ENCODE measurements at regions not wholly inside any gene's neighbourhood (a gene's known extent, or its start where the extent isn't known, plus 50 kb on each side); places are given as distances from the start of the nearest gene placed in this dataset.

GRCh38 chr17:79285973-79286372, 211.3 kb downstream of the ENGASE start:
- no peak for DNase-seq (ENCODE audit: low read depth)
- no peak overlapping the region for H3K4me3 ChIP-seq (ENCODE audit: low read depth, low read length)

GRCh38 chr17:79282294-79282693, 207.7 kb downstream of the ENGASE start:
- no peak for DNase-seq (ENCODE audit: low read depth)
- no peak overlapping the region for H3K4me3 ChIP-seq (ENCODE audit: low read depth, low read length)

GRCh38 chr17:79281803-79282202, 207.2 kb downstream of the ENGASE start:
- DNase-seq (ENCODE audit: low read depth): no peak
- H3K4me3 ChIP-seq (ENCODE audit: low read depth, low read length): no peak overlapping the region

DNA sequence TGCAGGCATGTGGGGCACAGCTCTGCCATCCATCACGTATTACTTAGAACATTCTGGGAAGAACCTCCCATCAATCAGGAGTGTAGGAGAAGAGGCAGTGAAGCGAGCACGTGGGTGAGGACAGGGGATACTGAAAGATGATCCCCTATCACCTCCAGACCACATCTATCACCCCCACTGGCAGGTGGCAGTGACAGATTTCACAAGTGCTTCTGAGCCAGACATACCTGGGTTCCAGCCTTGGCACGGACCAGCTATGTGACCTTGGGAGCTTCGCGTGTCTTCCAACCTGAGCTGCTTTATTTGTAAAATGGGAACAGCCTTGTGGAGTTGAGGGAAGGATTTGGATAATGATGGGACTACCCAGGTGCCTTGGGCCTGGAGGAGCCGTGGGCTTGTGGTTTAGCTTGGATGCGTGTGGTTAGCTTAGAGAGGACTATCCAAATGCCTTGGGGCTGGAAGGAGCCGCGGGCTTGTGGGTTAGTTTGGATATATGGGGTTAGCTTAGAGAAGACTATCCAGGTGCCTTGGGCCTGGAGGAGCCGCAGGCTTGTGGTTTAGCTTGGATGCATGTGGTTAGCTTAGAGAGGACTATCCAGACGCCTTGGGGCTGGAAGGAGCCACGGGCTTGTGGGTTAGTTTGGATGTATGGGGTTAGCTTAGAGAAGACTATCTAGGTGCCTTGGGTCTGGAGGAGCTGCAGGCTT, 206.4 kb downstream of the ENGASE start:
- DNase-seq (ENCODE audit: low read depth): no peak

GRCh38 chr17:79280010-79280409, 205.4 kb downstream of the ENGASE start:
- no peak overlapping the region for H3K4me3 ChIP-seq (ENCODE audit: low read depth, low read length)
- DNase-seq (ENCODE audit: low read depth): no peak

More for the DNA sequence above, 206.4 kb downstream of the ENGASE start:
- no peak overlapping the region for H3K4me3 ChIP-seq (ENCODE audit: low read depth, low read length)

- DNase-seq (ENCODE audit: low read depth): no peak
- H3K4me3 ChIP-seq (ENCODE audit: low read depth, low read length): no peak overlapping the region
Measured at GRCh38 chr17:79279320-79279719, 204.7 kb downstream of the ENGASE start.

GRCh38 chr17:79276821-79277220, 202.2 kb downstream of the ENGASE start:
- no peak overlapping the region for H3K4me3 ChIP-seq (ENCODE audit: low read depth, low read length)
- DNase-seq (ENCODE audit: low read depth): no peak

DNA sequence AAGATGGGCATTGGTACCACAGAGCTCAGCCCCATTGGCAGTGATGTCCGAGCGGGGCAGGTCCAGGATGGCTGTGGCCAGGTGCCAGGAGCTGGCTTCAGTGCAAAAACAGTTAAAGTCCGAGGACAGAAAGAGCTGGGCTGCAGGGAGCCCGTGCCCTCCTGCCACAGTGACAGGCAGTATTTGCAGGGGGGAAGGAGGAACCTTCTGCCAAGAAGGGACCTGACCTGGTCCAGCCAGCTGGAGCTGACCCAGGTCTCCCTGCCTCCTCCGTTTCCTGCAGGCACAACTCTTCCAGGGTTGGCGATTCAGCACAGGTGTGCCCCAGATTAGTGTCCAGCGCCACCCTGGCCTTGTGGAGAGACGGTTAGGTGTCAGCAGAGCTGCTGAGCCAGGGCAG, 199.0 kb downstream of the ENGASE start:
- H3K4me3 ChIP-seq (ENCODE audit: low read depth, low read length): no peak overlapping the region
- DNase-seq (ENCODE audit: low read depth): no peak

DNA sequence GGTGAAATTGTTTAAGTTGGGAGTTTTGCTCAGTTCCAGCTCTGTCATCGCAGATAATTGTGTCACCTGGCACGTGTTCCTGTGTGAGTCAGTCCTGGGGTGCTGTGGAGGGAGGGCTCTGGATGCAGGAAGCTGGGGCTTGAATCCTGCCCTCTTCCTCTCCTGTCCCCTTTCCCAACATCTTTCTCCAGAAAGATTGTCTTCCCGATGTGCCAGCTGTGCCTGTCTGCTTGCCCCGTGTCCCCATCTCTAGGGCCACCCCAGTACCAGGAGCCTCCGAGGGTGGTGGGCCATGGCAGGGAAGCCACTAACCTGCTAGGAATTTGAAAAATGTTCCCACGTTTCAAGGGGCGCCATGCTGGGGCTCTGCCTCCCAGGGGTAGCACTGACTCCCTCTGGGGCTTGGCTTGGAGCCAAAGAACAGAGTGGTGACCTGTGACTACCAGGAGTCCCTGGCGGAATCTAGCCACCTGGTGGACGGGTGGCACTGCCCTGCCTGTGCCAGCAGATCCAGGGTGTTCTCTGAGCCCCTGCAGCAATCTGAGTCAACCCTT, 198.1 kb downstream of the ENGASE start:
- no peak overlapping the region for H3K4me3 ChIP-seq (ENCODE audit: low read depth, low read length)
- DNase-seq (ENCODE audit: low read depth): no peak

GRCh38 chr17:79272220-79272619, 197.6 kb downstream of the ENGASE start:
- no peak for DNase-seq (ENCODE audit: low read depth)
- H3K4me3 ChIP-seq (ENCODE audit: low read depth, low read length): no peak overlapping the region

- no peak for DNase-seq (ENCODE audit: low read depth)
- H3K4me3 ChIP-seq (ENCODE audit: low read depth, low read length): no peak overlapping the region
Measured at GRCh38 chr17:79269620-79270019, 195.0 kb downstream of the ENGASE start.

DNA sequence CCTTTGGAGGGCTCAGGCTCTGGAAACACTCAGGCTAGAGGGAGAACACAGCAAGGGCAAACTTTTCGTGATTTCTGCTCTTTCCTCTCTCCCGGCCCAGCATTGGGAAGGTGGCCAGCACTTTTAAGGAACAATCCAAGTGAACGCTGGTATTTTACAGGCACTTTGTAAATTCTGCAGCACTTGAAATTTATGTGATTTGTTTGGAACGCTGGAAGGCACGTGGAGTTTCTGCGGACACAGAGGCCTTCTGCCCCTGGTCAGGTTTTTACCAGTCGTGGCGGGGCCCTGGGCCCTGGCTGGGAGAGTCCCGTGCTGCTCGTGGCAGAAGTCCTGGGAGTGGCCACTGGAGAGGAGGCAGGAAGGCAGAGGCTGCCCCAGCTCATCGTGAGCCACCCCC, 188.6 kb downstream of the ENGASE start:
- no peak overlapping the region for H3K4me3 ChIP-seq (ENCODE audit: low read depth, low read length)
- DNase-seq (ENCODE audit: low read depth): no peak

GRCh38 chr17:79262624-79263023, 188.0 kb downstream of the ENGASE start:
- no peak for DNase-seq (ENCODE audit: low read depth)
- H3K4me3 ChIP-seq (ENCODE audit: low read depth, low read length): no peak overlapping the region

- no peak for DNase-seq (ENCODE audit: low read depth)
- no peak overlapping the region for H3K4me3 ChIP-seq (ENCODE audit: low read depth, low read length)
Measured at GRCh38 chr17:79261355-79262072, 186.9 kb downstream of the ENGASE start.

DNA sequence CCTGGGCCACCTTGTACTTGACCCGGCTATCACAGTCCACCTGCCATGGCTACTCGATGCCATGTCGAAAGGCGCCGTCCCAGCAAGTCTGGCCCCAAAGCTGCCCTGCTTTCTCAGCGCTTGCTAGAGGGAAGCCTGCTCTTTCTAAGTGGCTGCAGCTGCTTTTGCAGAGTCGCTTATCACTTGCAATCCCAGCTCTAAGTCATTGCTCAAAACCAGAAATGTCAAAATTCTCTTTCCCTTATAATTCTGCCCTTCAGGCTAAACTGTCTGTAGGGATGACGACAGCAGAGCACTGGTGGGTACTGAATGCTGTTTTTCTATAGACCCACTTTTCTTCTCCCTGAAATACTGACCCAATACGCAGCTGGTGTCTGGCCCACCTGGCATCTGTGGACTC, 184.2 kb downstream of the ENGASE start:
- no peak for DNase-seq (ENCODE audit: low read depth)
- H3K4me3 ChIP-seq (ENCODE audit: low read depth, low read length): no peak overlapping the region

GRCh38 chr17:79258041-79258440, 183.4 kb downstream of the ENGASE start:
- DNase-seq (ENCODE audit: low read depth): no peak
- no peak overlapping the region for H3K4me3 ChIP-seq (ENCODE audit: low read depth, low read length)

- no peak overlapping the region for H3K4me3 ChIP-seq (ENCODE audit: low read depth, low read length)
- DNase-seq (ENCODE audit: low read depth): no peak
Measured at GRCh38 chr17:79255926-79256585, 181.4 kb downstream of the ENGASE start.

GRCh38 chr17:79255456-79255855, 180.8 kb downstream of the ENGASE start:
- DNase-seq (ENCODE audit: low read depth): no peak
- H3K4me3 ChIP-seq (ENCODE audit: low read depth, low read length): no peak overlapping the region

DNA sequence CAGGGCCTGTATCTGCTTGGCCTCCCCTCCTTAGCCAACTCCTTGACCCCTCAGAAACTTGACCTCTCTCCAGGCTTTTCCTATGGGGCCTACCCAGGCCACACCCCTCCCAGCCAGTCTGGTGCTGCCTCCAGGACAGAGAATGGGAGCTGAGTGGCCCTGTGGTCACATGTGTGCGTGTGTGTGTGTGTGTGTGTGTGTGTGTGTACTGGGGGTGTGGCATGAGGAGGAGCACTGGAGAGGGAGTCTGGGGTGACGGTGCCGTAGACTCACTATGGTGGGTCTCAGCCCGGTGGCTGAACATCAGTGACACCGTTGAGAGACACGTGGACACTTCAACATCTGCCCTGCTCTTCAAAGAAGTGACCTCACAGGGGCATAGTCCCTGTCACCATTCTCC, 180.4 kb downstream of the ENGASE start:
- no peak overlapping the region for H3K4me3 ChIP-seq (ENCODE audit: low read depth, low read length)
- DNase-seq (ENCODE audit: low read depth): no peak

GRCh38 chr17:79252886-79253285, 178.3 kb downstream of the ENGASE start:
- no peak for DNase-seq (ENCODE audit: low read depth)
- H3K4me3 ChIP-seq (ENCODE audit: low read depth, low read length): no peak overlapping the region
